SK-N-MC (cell line): ENCODE measurements at regions not wholly inside any gene's neighbourhood (a gene's known extent, or its start where the extent isn't known, plus 50 kb on each side); places are given as distances from the start of the nearest gene placed in this dataset.
"Not testable (repeated sequence)": the region's sequence is repeated elsewhere in the genome, so short reads cannot be mapped to it uniquely, and the experiment has no call there.

ENCODE experiments used
- DNase-seq: peaks from one replicate; pipeline ENCODE4 v3.0.0-alpha.2; 2011; ENCODE audit warnings: low read depth, low spot score
- H3K27ac ChIP-seq: fragments of 200-600 bp; sonication (generic); 2 replicates; pipeline ENCODE4 v1.5.1; 2016; ENCODE audit warnings: mixed run types
- H3K36me3 ChIP-seq: fragments of 200-600 bp; sonication (generic); 2 replicates; pipeline ENCODE4 v1.6.1; 2017; ENCODE audit warnings: antibody characterized with exemption, low read length, mixed read lengths; ENCODE audit not compliant: insufficient read depth
- H3K4me3 ChIP-seq: fragments of 200-600 bp; sonication (generic); 2 replicates; pipeline ENCODE4 v1.5.1; 2016
- H3K9ac ChIP-seq: fragments of 200-600 bp; sonication (generic); 2 replicates; pipeline ENCODE4 v1.8.0; 2017; ENCODE audit warnings: mixed run types, mixed read lengths; ENCODE audit not compliant: insufficient read length
- H3K9me3 ChIP-seq: fragments of 200-600 bp; sonication (generic); 2 replicates; pipeline ENCODE4 v1.6.1; 2017; ENCODE audit warnings: low read depth, mild to moderate bottlenecking, antibody characterized with exemption, low read length, moderate library complexity, mixed read lengths
- EZH2 ChIP-seq: fragments of 200-600 bp; sonication (generic); IDR thresholded peaks from one replicate; pipeline ENCODE4 v1.6.1; 2017; ENCODE audit warnings: antibody characterized with exemption
- FOXP2 ChIP-seq: optimal IDR thresholded peaks from 2 replicates; pipeline ENCODE3; 2011; ENCODE audit warnings: mild to moderate bottlenecking, moderate library complexity; ENCODE audit not compliant: insufficient read depth; ENCODE audit errors: extremely low read length, control extremely low read depth
- POLR2AphosphoS5 ChIP-seq: IDR thresholded peaks from 2 replicates; pipeline ENCODE4 v1.6.1; 2012; ENCODE audit warnings: mild to moderate bottlenecking, low read depth, low read length, borderline replicate concordance

DNA sequence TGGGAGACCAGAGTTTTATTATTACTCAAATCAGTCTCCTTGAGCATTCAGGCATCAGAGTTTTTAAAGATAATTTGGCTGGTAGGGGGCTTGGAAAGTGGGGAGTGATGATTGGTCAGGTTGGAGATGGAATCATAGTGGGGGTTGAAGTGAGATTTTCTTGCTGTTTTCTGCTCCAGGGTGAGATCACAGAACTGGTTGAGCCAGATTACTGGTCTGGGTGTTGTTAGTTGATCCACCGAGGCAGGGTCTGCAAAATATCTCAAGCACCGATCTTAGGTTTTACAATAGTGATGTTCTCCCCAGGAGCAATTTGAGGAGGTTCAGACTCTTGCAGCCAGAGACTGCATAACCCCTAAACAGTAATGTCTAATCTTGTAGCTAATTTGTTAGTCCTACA lies 141.0 kb downstream of the OTOL1 start:
- DNase-seq, result no peak
- no peak overlapping the region for H3K4me3 ChIP-seq
- H3K27ac ChIP-seq, result no peak overlapping the region
- TF ChIP-seq POLR2AphosphoS5 (no peak), FOXP2 (no peak)
- H3K9ac ChIP-seq, result no peak overlapping the region
- H3K36me3 ChIP-seq, result no peaks in the 10 kb centered on the region
- no peaks in the 10 kb centered on the region for H3K9me3 ChIP-seq

DNA sequence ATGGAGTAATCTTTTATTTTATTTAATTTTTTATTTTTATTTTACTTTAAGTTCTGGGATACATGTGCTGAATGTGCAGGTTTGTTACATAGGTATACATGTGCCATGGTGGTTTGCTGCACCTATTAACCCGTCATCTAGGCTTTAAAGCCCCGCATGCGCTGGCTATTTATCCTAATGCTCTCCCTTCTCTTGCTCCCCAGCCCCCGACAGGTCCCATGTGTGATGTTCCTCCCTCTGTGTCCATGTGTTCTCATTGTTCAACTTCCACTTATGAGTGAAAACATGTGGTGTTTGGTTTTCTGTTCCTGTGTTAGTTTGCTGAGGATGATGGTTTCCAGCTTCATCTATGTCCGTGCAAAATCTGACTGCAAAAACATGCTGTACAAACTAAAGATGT lies 142.5 kb downstream of the OTOL1 start:
- H3K9me3 ChIP-seq, H3K9ac ChIP-seq, H3K27ac ChIP-seq, DNase-seq, H3K36me3 ChIP-seq, H3K4me3 ChIP-seq: not testable (repeated sequence)

DNA sequence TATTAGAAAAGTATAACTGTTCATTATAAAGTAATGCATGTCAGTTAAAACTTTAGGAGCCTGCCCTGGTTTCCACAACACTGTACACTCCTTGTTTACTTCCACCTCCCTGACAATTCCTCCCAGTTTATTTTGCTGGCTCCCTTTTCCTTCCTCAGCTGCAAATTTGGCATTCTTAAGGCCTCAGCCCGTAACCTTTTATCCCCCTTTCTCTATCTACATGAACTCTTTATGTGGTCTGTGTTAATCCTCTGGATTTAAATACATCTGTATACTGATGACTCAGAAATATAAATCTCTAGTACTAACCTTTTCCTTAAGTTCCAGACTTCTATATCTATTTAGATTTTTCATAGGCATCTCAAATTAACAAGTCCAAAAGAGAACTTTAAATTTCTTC lies 143.6 kb downstream of the OTOL1 start:
- Histone ChIP-seq H3K4me3 (no peak overlapping the region), H3K9ac (no peak overlapping the region), H3K36me3 (no peaks in the 10 kb centered on the region), H3K27ac (no peak overlapping the region), H3K9me3 (no peaks in the 10 kb centered on the region)
- DNase-seq, result no peak
- no peak for TF ChIP-seq EZH2
- no peak for TF ChIP-seq FOXP2
- no peak for TF ChIP-seq POLR2AphosphoS5

DNA sequence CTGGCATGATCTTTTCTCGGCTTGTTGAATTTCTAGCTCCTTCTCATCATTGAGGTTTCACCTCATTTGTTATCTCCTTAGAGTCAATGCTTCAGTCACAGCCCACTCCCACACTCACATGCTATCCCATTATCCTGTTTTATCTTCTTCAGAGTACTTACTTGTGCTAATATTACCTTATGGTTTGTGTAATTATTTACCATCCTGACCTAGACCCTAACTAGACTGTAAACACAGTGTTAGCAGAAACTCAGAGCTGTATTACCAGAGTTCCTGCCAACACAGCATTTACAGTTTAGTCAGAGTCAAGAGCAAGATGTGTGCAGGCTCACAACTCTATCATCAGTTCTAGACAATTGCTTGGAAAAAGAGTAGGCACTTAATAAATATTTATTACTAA lies 144.7 kb downstream of the OTOL1 start:
- no peak for TF ChIP-seq EZH2
- Histone ChIP-seq H3K9ac (no peak overlapping the region), H3K27ac (no peak overlapping the region), H3K36me3 (no peaks in the 10 kb centered on the region), H3K9me3 (no peaks in the 10 kb centered on the region), H3K4me3 (no peak overlapping the region)
- DNase-seq, result no peak

DNA sequence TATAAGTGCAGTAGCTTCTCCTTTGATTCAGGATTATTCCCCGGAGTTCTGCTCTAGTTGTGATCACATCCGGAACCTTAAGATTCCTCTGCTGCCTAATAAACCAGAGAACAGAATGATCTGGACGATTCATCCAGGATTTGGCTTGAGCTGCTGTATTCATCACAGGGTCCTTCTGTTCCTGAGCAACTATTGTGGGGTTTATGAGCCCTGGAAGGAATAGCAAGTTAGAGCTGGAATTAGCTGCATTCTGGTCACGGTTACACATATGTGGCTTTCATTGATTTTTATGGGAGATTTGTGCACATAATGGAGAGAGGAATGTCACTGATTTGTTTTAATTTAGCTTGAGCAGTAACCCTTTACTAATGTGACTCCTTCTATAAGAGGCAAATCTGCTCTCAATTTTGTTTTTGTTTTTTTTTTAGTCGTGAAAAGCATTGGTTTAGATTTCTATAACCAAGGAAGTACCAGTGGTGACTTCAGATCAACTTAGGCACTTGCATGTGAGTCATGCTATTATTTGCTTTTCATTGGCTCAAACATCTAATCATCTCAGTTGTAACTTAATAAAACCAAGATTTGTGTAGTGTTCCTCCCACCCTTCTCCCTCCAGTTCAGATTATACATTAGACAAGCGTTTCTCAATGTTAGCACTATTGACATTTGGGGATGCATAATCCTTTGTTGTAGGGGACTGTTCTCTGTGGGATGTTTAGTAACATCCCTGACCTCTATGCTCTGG lies 148.5 kb downstream of the OTOL1 start:
- TF ChIP-seq POLR2AphosphoS5, result no peak
- H3K27ac ChIP-seq, result no peak overlapping the region
- DNase-seq, result no peak

DNA sequence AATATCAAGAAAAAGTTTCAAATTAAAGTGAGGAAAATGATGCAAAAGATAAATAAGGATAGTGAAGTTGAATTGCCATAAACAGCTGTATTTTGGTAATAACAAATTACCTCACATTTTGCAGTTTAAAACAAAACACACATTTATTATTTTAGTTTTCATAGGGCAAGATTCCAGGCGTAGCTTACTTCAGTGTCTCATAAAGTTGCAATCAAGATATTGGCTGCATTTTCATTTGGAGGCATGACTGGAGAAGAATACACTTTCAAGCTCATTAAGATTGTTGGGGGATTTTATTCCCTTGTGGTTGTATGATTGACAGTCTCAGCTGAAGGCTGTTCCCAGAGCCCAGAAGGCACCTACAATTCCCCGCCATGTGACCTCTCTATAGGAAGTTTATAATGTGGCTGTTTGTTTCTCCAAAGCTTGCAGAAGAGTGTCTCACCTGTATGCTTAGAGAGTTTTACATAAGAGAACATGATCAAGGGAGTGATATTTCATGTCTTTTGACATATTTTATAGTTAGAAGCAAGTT lies 151.4 kb downstream of the OTOL1 start:
- no peak for TF ChIP-seq EZH2
- TF ChIP-seq POLR2AphosphoS5, result no peak
- TF ChIP-seq FOXP2, result no peak
- Histone ChIP-seq H3K9me3 (no peaks in the 10 kb centered on the region), H3K4me3 (no peak overlapping the region), H3K36me3 (no peaks in the 10 kb centered on the region), H3K9ac (no peak overlapping the region), H3K27ac (no peak overlapping the region)
- no peak for DNase-seq

More for the DNA sequence above, 148.5 kb downstream of the OTOL1 start:
- no peaks in the 10 kb centered on the region for H3K9me3 ChIP-seq
- no peak overlapping the region for H3K9ac ChIP-seq
- no peak overlapping the region for H3K4me3 ChIP-seq
- no peaks in the 10 kb centered on the region for H3K36me3 ChIP-seq

DNA sequence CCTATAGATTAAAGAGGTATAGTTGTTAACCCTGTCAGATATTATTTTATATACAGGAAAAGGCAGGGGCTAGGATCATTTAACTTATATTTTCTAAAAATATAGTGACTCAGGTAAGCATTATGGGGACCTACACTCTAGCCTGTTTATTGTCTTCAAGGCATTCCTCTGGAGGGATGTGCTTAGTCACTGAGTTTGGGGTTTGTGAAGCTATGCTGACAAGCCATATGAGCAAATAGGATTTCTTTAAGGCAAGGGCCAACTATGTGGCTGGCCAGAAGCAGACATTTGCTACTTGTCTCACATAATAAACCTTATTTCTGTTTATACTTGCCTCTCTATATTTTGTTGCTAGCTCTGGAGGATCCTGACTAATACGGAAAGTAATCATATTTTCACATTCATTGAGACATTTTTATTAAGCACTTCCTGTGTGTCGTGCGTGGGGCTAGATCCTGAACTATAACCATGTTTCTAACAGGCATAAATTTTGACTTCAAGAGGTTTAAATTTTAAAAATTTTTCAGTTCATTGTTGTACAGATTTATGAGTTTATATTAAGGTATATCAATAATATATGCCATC lies 153.4 kb downstream of the OTOL1 start:
- TF ChIP-seq FOXP2 (no peak), POLR2AphosphoS5 (no peak; the same call in 1 of the 2 replicates), EZH2 (no peak)
- peak; percentile 42 for DNase-seq
- H3K27ac ChIP-seq, result peak overlapping the region; percentile 32; the same call in 1 of the 2 replicates
- no peaks in the 10 kb centered on the region for H3K36me3 ChIP-seq
- H3K9me3 ChIP-seq, result no peaks in the 10 kb centered on the region
- peak overlapping the region; percentile 36 for H3K4me3 ChIP-seq
- H3K9ac ChIP-seq, result no peak overlapping the region

DNA sequence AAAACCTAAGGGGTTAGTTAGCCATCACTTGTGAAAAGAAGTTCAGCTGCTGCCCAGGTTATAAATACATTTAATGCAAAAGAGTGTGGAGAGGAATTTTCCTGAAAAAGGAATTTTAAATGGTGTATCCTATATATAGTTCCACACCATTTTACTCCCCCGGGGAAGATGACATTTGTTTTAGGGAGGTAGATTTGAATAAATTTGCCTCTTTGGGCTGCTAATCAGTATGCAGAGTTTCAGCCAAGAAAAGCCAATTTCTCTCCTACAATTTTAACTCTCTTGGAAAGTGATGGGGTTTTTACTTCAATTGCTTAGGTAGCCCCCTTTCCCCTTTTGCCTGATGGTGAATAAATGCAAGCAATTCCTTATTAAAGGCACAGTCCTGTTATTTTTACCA lies 161.2 kb downstream of the OTOL1 start:
- no peak overlapping the region for H3K27ac ChIP-seq
- DNase-seq, result no peak
- H3K9ac ChIP-seq, result no peak overlapping the region
- no peaks in the 10 kb centered on the region for H3K9me3 ChIP-seq
- H3K36me3 ChIP-seq, result no peaks in the 10 kb centered on the region
- no peak overlapping the region for H3K4me3 ChIP-seq
- TF ChIP-seq EZH2, result no peak
- no peak for TF ChIP-seq FOXP2
- no peak for TF ChIP-seq POLR2AphosphoS5

DNA sequence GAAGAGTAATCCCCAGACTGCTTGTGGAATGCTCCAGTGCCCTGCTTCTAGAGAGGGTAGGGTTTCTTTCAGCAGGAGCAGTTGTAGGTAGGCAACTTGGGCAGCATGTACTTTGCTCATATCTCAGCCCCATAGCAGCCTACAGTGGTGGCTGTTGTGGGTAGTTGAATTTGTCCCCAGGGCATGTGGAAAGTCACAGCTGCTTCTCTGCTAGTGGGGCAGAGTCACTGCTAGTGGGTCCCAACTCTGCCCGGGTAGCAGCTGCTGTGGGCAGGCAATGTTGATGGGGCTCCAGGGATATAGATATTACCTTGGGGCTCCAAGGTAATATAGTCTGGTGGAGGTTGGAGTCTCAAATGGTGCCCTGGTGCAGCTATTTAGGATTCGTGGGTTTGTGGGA lies 174.5 kb downstream of the OTOL1 start:
- Histone ChIP-seq H3K27ac (no peak overlapping the region), H3K36me3 (no peaks in the 10 kb centered on the region), H3K9me3 (peaks cover 4% of the 10 kb centered on the region; the same call in 1 of the 2 replicates), H3K4me3 (no peak overlapping the region), H3K9ac (no peak overlapping the region)
- DNase-seq, result no peak
- TF ChIP-seq FOXP2, result no peak
- no peak for TF ChIP-seq EZH2
- TF ChIP-seq POLR2AphosphoS5, result no peak
